Transverse colon (tissue), 4 donors: ENCODE measurements at regions not wholly inside any gene's neighbourhood (a gene's known extent, or its start where the extent isn't known, plus 50 kb on each side); places are given as distances from the start of the nearest gene placed in this dataset.

Experiments
- EP300 ChIP-seq: sonication (generic); formaldehyde crosslinking; IDR thresholded peaks from one replicate; pipeline ENCODE4 v1.6.1; 2017; ENCODE audit warnings: antibody characterized with exemption, low read depth
- POLR2A ChIP-seq: fragments of 450-650 bp; IDR thresholded peaks from one replicate; pipeline ENCODE4 v1.6.1; 2016; ENCODE audit warnings: antibody characterized with exemption, mild to moderate bottlenecking, moderate library complexity
- POLR2AphosphoS5 ChIP-seq, 3 donors: sonication (generic); formaldehyde crosslinking; IDR thresholded peaks; one replicate each; pipeline ENCODE4 v1.6.1; 2016; ENCODE audit warnings: antibody characterized with exemption in 3 of 3
- TF ChIP-seq, protein P1 (sequence below), 5 experiments: fragments of 200-600 bp in 3 of 5; fragments of 450-650 bp in 2 of 5; sonication (generic) in 3 of 5; IDR thresholded peaks; 1 replicate in 2 of 5; 2 replicates in 3 of 5; pipeline ENCODE4 v1.5.1; 2016 to 2017; ENCODE audit warnings: antibody characterized with exemption in 5 of 5, inconsistent platforms in 3 of 5, mild to moderate bottlenecking in 2 of 5, moderate library complexity in 1 of 5

DNA sequence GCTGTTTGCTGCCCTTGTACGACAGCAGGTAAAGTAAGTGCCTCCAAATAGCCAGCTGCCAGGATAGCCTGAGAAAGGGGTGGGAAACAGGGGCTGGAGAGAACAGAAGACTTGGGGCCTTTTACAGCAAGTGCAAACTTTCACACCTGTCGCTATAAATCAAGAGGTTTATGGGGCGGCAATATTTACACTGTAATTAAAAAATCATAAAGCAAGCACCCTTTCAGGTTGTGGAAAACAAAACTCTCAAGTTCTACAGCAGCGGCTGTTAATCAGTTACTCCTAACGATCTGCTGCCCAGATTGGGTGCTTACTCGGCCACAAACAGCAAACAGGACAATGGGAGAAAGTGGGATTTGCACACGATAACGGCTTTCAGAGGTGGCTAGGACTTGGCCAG is 359.5 kb upstream of the ETAA1 start:
- TF ChIP-seq POLR2AphosphoS5 (IDR thresholded peaks at IDR 0.05) = no peak
- TF ChIP-seq, protein P1, sequence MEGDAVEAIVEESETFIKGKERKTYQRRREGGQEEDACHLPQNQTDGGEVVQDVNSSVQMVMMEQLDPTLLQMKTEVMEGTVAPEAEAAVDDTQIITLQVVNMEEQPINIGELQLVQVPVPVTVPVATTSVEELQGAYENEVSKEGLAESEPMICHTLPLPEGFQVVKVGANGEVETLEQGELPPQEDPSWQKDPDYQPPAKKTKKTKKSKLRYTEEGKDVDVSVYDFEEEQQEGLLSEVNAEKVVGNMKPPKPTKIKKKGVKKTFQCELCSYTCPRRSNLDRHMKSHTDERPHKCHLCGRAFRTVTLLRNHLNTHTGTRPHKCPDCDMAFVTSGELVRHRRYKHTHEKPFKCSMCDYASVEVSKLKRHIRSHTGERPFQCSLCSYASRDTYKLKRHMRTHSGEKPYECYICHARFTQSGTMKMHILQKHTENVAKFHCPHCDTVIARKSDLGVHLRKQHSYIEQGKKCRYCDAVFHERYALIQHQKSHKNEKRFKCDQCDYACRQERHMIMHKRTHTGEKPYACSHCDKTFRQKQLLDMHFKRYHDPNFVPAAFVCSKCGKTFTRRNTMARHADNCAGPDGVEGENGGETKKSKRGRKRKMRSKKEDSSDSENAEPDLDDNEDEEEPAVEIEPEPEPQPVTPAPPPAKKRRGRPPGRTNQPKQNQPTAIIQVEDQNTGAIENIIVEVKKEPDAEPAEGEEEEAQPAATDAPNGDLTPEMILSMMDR (IDR thresholded peaks at IDR 0.05) = no peak
- no peak for TF ChIP-seq POLR2A
- no peak for TF ChIP-seq EP300
